A549 (cell line): ENCODE measurements at regions not wholly inside any gene's neighbourhood (a gene's known extent, or its start where the extent isn't known, plus 50 kb on each side); places are given as distances from the start of the nearest gene placed in this dataset.
"Not testable (repeated sequence)": the region's sequence is repeated elsewhere in the genome, so short reads cannot be mapped to it uniquely, and the experiment has no call there.

Experiments used
- MAZ ChIP-seq: fragments of 150-350 bp; IDR thresholded peaks from 2 replicates; pipeline ENCODE4 v1.6.1; 2014; ENCODE audit warnings: antibody characterized with exemption, low read depth, low read length, borderline replicate concordance
- POLR2A ChIP-seq: IDR thresholded peaks from 2 replicates; pipeline ENCODE4 v1.6.1; 2012; ENCODE audit warnings: mild to moderate bottlenecking, low read length
- TF ChIP-seq, protein P1 (sequence below): fragments of >200 bp; sonication (Bioruptor Twin); formaldehyde crosslinking; IDR thresholded peaks from 3 replicates; pipeline ENCODE4 v1.5.1; 2016
- TF ChIP-seq, protein P2 (sequence below): IDR thresholded peaks from 2 replicates; pipeline ENCODE4 v1.6.1; 2012
- TF ChIP-seq, protein P3 (sequence below): fragments of 250-450 bp; sonication (Bioruptor Pico); IDR thresholded peaks from 2 replicates; pipeline ENCODE4 v1.5.0; 2020; ENCODE audit warnings: low read depth, mild to moderate bottlenecking, moderate library complexity
- TF ChIP-seq, protein P4 (sequence below): fragments of 200-600 bp; sonication (generic); IDR thresholded peaks from 2 replicates; pipeline ENCODE4 v1.6.1; 2016; ENCODE audit warnings: antibody characterized with exemption, mild to moderate bottlenecking, moderate library complexity

DNA sequence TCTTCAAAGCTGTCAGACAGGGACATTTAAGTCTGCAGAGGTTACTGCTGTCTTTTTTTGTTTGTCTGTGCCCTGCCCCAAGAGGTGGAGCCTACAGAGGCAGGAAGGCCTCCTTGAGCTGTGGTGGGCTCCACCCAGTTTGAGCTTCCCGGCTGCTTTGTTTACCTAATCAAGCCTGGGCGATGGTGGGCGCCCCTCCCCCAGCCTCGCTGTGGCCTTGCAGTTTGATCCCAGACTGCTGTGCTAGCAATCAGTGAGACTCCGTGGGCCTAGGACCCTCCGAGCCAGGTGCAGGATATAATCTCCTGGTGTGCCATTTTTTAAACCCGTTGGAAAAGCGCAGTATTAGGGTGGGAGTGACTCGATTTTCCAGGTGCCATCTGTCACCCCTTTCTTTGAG lies 918.7 kb upstream of the MAN1A1 start:
- TF ChIP-seq, protein P1, sequence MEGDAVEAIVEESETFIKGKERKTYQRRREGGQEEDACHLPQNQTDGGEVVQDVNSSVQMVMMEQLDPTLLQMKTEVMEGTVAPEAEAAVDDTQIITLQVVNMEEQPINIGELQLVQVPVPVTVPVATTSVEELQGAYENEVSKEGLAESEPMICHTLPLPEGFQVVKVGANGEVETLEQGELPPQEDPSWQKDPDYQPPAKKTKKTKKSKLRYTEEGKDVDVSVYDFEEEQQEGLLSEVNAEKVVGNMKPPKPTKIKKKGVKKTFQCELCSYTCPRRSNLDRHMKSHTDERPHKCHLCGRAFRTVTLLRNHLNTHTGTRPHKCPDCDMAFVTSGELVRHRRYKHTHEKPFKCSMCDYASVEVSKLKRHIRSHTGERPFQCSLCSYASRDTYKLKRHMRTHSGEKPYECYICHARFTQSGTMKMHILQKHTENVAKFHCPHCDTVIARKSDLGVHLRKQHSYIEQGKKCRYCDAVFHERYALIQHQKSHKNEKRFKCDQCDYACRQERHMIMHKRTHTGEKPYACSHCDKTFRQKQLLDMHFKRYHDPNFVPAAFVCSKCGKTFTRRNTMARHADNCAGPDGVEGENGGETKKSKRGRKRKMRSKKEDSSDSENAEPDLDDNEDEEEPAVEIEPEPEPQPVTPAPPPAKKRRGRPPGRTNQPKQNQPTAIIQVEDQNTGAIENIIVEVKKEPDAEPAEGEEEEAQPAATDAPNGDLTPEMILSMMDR, result not testable (repeated sequence)
- not testable (repeated sequence) for TF ChIP-seq POLR2A, MAZ
- TF ChIP-seq, protein P2, sequence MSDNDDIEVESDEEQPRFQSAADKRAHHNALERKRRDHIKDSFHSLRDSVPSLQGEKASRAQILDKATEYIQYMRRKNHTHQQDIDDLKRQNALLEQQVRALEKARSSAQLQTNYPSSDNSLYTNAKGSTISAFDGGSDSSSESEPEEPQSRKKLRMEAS, result not testable (repeated sequence)
- TF ChIP-seq, protein P3, sequence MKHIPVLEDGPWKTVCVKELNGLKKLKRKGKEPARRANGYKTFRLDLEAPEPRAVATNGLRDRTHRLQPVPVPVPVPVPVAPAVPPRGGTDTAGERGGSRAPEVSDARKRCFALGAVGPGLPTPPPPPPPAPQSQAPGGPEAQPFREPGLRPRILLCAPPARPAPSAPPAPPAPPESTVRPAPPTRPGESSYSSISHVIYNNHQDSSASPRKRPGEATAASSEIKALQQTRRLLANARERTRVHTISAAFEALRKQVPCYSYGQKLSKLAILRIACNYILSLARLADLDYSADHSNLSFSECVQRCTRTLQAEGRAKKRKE (CRISPR knock-in tag), result not testable (repeated sequence)
- TF ChIP-seq, protein P4, sequence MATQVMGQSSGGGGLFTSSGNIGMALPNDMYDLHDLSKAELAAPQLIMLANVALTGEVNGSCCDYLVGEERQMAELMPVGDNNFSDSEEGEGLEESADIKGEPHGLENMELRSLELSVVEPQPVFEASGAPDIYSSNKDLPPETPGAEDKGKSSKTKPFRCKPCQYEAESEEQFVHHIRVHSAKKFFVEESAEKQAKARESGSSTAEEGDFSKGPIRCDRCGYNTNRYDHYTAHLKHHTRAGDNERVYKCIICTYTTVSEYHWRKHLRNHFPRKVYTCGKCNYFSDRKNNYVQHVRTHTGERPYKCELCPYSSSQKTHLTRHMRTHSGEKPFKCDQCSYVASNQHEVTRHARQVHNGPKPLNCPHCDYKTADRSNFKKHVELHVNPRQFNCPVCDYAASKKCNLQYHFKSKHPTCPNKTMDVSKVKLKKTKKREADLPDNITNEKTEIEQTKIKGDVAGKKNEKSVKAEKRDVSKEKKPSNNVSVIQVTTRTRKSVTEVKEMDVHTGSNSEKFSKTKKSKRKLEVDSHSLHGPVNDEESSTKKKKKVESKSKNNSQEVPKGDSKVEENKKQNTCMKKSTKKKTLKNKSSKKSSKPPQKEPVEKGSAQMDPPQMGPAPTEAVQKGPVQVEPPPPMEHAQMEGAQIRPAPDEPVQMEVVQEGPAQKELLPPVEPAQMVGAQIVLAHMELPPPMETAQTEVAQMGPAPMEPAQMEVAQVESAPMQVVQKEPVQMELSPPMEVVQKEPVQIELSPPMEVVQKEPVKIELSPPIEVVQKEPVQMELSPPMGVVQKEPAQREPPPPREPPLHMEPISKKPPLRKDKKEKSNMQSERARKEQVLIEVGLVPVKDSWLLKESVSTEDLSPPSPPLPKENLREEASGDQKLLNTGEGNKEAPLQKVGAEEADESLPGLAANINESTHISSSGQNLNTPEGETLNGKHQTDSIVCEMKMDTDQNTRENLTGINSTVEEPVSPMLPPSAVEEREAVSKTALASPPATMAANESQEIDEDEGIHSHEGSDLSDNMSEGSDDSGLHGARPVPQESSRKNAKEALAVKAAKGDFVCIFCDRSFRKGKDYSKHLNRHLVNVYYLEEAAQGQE, result not testable (repeated sequence)
